Hepatocyte (in vitro differentiated cells): ENCODE measurements at regions not wholly inside any gene's neighbourhood (a gene's known extent, or its start where the extent isn't known, plus 50 kb on each side); places are given as distances from the start of the nearest gene placed in this dataset.

Experiments
- EZH2 ChIP-seq: fragments of 200-600 bp; sonication (generic); IDR thresholded peaks from 2 replicates; pipeline ENCODE4 v1.6.1; 2016; ENCODE audit warnings: antibody characterized with exemption, mild to moderate bottlenecking, borderline replicate concordance
- EZH2phosphoT487 ChIP-seq: fragments of 200-600 bp; sonication (generic); IDR thresholded peaks from one replicate; pipeline ENCODE4 v1.6.1; 2018; ENCODE audit warnings: antibody characterized with exemption, mild to moderate bottlenecking, low read depth, moderate library complexity; ENCODE audit not compliant: unreplicated experiment, severe bottlenecking
- TF ChIP-seq, protein P1 (sequence below): fragments of 200-600 bp; sonication (generic); IDR thresholded peaks from 2 replicates; pipeline ENCODE4 v1.5.1; 2016; ENCODE audit warnings: antibody characterized with exemption, mild to moderate bottlenecking; ENCODE audit not compliant: poor library complexity

DNA sequence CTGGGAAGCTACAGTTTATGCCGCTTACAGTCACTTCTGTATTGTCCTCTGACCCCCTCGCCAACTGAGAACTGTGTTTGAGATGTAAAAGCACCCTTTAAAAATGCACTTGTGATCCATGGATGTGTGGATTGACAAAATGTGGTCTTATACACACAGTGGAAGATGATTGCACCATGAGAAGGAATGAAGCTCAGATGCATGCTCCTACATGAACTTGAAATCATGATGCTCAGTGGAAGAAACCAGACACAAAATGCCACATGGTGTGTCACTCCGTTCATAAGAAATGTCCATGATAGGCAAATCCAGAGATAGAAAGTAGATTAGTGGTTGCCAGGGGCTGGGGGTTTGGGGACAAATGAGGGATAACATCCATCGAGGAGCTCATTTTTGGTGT, 58.0 kb downstream of the PITPNM2 start:
- TF ChIP-seq, protein P1, sequence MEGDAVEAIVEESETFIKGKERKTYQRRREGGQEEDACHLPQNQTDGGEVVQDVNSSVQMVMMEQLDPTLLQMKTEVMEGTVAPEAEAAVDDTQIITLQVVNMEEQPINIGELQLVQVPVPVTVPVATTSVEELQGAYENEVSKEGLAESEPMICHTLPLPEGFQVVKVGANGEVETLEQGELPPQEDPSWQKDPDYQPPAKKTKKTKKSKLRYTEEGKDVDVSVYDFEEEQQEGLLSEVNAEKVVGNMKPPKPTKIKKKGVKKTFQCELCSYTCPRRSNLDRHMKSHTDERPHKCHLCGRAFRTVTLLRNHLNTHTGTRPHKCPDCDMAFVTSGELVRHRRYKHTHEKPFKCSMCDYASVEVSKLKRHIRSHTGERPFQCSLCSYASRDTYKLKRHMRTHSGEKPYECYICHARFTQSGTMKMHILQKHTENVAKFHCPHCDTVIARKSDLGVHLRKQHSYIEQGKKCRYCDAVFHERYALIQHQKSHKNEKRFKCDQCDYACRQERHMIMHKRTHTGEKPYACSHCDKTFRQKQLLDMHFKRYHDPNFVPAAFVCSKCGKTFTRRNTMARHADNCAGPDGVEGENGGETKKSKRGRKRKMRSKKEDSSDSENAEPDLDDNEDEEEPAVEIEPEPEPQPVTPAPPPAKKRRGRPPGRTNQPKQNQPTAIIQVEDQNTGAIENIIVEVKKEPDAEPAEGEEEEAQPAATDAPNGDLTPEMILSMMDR, result no peak
- no peak for TF ChIP-seq EZH2
- no peak for TF ChIP-seq EZH2phosphoT487
